Vagina (tissue), 2 donors: ENCODE measurements at regions not wholly inside any gene's neighbourhood (a gene's known extent, or its start where the extent isn't known, plus 50 kb on each side); places are given as distances from the start of the nearest gene placed in this dataset.
A peak's percentile ranks its signal among the peaks of the same experiment; 100 is the strongest.
"Not testable (repeated sequence)": the region's sequence is repeated elsewhere in the genome, so short reads cannot be mapped to it uniquely, and the experiment has no call there.

Source experiments
- DNase-seq, 2 donors: peaks; one replicate each; pipeline ENCODE4 v3.0.0-alpha.2; 2017; ENCODE audit errors: extremely low spot score in 2 of 2
- H3K27ac ChIP-seq: fragments of 200-600 bp; sonication (generic); one replicate; pipeline ENCODE4 v1.5.1; 2019
- H3K27me3 ChIP-seq: fragments of 200-600 bp; sonication (generic); one replicate; pipeline ENCODE4 v1.5.1; 2019
- H3K36me3 ChIP-seq, 2 donors: fragments of 200-600 bp; sonication (generic); one replicate each; pipeline ENCODE4 v1.5.1; 2017 to 2019
- H3K4me1 ChIP-seq: fragments of 200-600 bp; sonication (generic); one replicate; pipeline ENCODE4 v1.5.1; 2019
- H3K4me3 ChIP-seq, 2 donors: fragments of 200-600 bp; sonication (generic); 1 replicate in 1 of 2; 2 replicates in 1 of 2; pipeline ENCODE4 v1.5.1; 2016 to 2019
- H3K9me3 ChIP-seq: fragments of 200-600 bp; sonication (generic); one replicate; pipeline ENCODE4 v1.5.1; 2019
- CTCF ChIP-seq, 3 experiments: fragments of 450-650 bp in 2 of 3; fragments of 200-600 bp in 1 of 3; sonication (generic) in 1 of 3; IDR thresholded peaks; one replicate each; pipeline ENCODE4 v1.5.1; 2017 to 2019; ENCODE audit warnings: antibody characterized with exemption in 3 of 3, mild to moderate bottlenecking in 2 of 3, moderate library complexity in 2 of 3
- POLR2A ChIP-seq, 2 donors: fragments of 450-650 bp; IDR thresholded peaks; one replicate each; pipeline ENCODE4 v1.6.1; 2017; ENCODE audit warnings: antibody characterized with exemption in 2 of 2, mild to moderate bottlenecking in 2 of 2, moderate library complexity in 2 of 2
- POLR2AphosphoS5 ChIP-seq, 2 donors: sonication (generic); formaldehyde crosslinking; IDR thresholded peaks; one replicate each; pipeline ENCODE4 v1.9.0; 2017; ENCODE audit warnings: antibody characterized with exemption in 2 of 2, mild to moderate bottlenecking in 2 of 2, low read depth in 1 of 2; ENCODE audit not compliant: insufficient read depth in 1 of 2
- intact Hi-C: fragments of 100-400 bp; cut with DNase I; formaldehyde crosslinking; loops from one replicate; pipeline ENCODE4 v1.15.1; 2023

- Histone ChIP-seq H3K4me3 (no peak overlapping the region), H3K27me3 (no peaks in the 10 kb centered on the region), H3K9me3 (peaks cover 15% of the 10 kb centered on the region), H3K27ac (no peak overlapping the region), H3K36me3 (peaks cover 0 to 19% of the 10 kb centered on the region in 2 donors), H3K4me1 (peaks cover 18% of the 10 kb centered on the region)
- intact Hi-C loops, result no loop called here
- TF ChIP-seq POLR2AphosphoS5 (IDR thresholded peaks at IDR 0.05; ENCODE audit: insufficient read depth in 1 of 2, low read depth in 1 of 2) (peak in 1 of 2 donors; percentile 83), POLR2A (IDR thresholded peaks at IDR 0.05) (no peak)
- DNase-seq, result no peak
Measured at GRCh38 chr7:130853503-130854279, 119.7 kb upstream of the KLF14 start.

- intact Hi-C loops, result no loop called here
- Histone ChIP-seq H3K27ac (no peak overlapping the region), H3K27me3 (no peaks in the 10 kb centered on the region), H3K9me3 (peaks cover 16% of the 10 kb centered on the region), H3K4me1 (peaks cover 18% of the 10 kb centered on the region), H3K36me3 (peaks cover 0 to 27% of the 10 kb centered on the region in 2 donors), H3K4me3 (no peak overlapping the region)
- TF ChIP-seq POLR2AphosphoS5 (IDR thresholded peaks at IDR 0.05; ENCODE audit: insufficient read depth in 1 of 2, low read depth in 1 of 2) (no peak), POLR2A (IDR thresholded peaks at IDR 0.05) (no peak), CTCF (IDR thresholded peaks at IDR 0.05) (no peak)
- DNase-seq, result no peak
Measured at GRCh38 chr7:130854481-130854880, 120.5 kb upstream of the KLF14 start.

- H3K4me1 ChIP-seq, result peaks cover 17% of the 10 kb centered on the region
- H3K27ac ChIP-seq, result no peak overlapping the region
- DNase-seq, result no peak
- no peak overlapping the region for H3K4me3 ChIP-seq
- no peaks in the 10 kb centered on the region for H3K27me3 ChIP-seq
- intact Hi-C loops, result no loop called here
- TF ChIP-seq CTCF (IDR thresholded peaks at IDR 0.05) (no peak), POLR2A (IDR thresholded peaks at IDR 0.05) (no peak), POLR2AphosphoS5 (IDR thresholded peaks at IDR 0.05; ENCODE audit: insufficient read depth in 1 of 2, low read depth in 1 of 2) (no peak)
- peaks cover 0 to 46% of the 10 kb centered on the region in 2 donors for H3K36me3 ChIP-seq
- H3K9me3 ChIP-seq, result peaks cover 19% of the 10 kb centered on the region
Measured at GRCh38 chr7:130856866-130857265, 122.9 kb upstream of the KLF14 start.

- H3K4me3 ChIP-seq, DNase-seq, H3K27ac ChIP-seq, H3K27me3 ChIP-seq, H3K4me1 ChIP-seq, intact Hi-C loops: not testable (repeated sequence)
- Histone ChIP-seq H3K9me3 (peaks cover 19% of the 10 kb centered on the region), H3K36me3 (peaks cover 0 to 71% of the 10 kb centered on the region in 2 donors)
Measured at GRCh38 chr7:130860832-130861231, 126.8 kb upstream of the KLF14 start.

GRCh38 chr7:130865408-130866236 lies 131.6 kb upstream of the KLF14 start:
- Histone ChIP-seq H3K36me3 (peaks cover 0 to 53% of the 10 kb centered on the region in 2 donors), H3K27ac (no peak overlapping the region), H3K27me3 (no peaks in the 10 kb centered on the region), H3K4me1 (peaks cover 9% of the 10 kb centered on the region), H3K9me3 (peaks cover 3% of the 10 kb centered on the region), H3K4me3 (no peak overlapping the region)
- intact Hi-C loops, result no loop called here
- no peak for DNase-seq
- no peak for TF ChIP-seq CTCF (IDR thresholded peaks at IDR 0.05)

- intact Hi-C loops, result no loop called here
- H3K9me3 ChIP-seq, result no peaks in the 10 kb centered on the region
- DNase-seq, result no peak
- peaks cover 9% of the 10 kb centered on the region for H3K4me1 ChIP-seq
- H3K4me3 ChIP-seq, result no peak overlapping the region
- TF ChIP-seq POLR2AphosphoS5 (IDR thresholded peaks at IDR 0.05; ENCODE audit: insufficient read depth in 1 of 2, low read depth in 1 of 2), result no peak
- H3K27me3 ChIP-seq, result no peaks in the 10 kb centered on the region
- H3K36me3 ChIP-seq, result peaks cover 0 to 41% of the 10 kb centered on the region in 2 donors
- H3K27ac ChIP-seq, result no peak overlapping the region
Measured at GRCh38 chr7:130867039-130867438, 133.0 kb upstream of the KLF14 start.
